HG02852 (cell line): ENCODE measurements at regions not wholly inside any gene's neighbourhood (a gene's known extent, or its start where the extent isn't known, plus 50 kb on each side); places are given as distances from the start of the nearest gene placed in this dataset.
"Not testable (repeated sequence)": the region's sequence is repeated elsewhere in the genome, so short reads cannot be mapped to it uniquely, and the experiment has no call there.

Experiments
- ATAC-seq: cut with Tn5 transposase; IDR thresholded peaks from one replicate; pipeline ENCODE4 v1.9.1; 2021; ENCODE audit warnings: mild to moderate bottlenecking, moderate library complexity; ENCODE audit not compliant: unreplicated experiment

- ATAC-seq, result no peak
Measured at GRCh38 chr3:166554023-166554422, 716.8 kb upstream of the BCHE start.

- no peak for ATAC-seq
Measured at GRCh38 chr3:166533740-166534139, 696.5 kb upstream of the BCHE start.

- ATAC-seq, result no peak
Measured at GRCh38 chr3:166531730-166532129, 694.5 kb upstream of the BCHE start.

- ATAC-seq, result no peak
Measured at GRCh38 chr3:166527325-166527724, 690.1 kb upstream of the BCHE start.

- no peak for ATAC-seq
Measured at GRCh38 chr3:166526881-166527280, 689.7 kb upstream of the BCHE start.

- no peak for ATAC-seq
Measured at GRCh38 chr3:166522017-166522416, 684.8 kb upstream of the BCHE start.

GRCh38 chr3:166519443-166519842 lies 682.2 kb upstream of the BCHE start:
- ATAC-seq, result no peak

GRCh38 chr3:166518040-166518439 lies 680.8 kb upstream of the BCHE start:
- ATAC-seq, result no peak

DNA sequence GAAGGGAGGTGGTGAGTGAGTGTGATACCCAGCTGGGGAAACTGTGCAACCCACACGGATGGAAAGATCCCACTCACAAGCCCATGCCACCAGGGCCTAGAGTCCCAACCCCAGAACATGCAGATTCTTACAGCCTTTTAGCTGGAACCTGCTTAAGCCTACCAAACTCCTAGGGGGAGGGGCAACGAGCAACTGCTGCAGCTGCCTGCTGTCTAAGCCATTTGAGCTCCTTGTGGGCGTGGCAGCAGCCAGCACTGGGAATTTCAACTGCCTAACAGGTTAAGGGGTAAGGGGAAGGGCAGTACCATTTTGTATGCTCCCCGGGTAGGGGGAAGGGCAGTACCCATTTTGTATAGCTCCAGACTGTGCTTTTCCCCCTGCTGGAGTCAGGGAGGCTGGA lies 673.2 kb upstream of the BCHE start:
- ATAC-seq, result no peak

- not testable (repeated sequence) for ATAC-seq
Measured at GRCh38 chr3:166500420-166500819, 663.2 kb upstream of the BCHE start.

DNA sequence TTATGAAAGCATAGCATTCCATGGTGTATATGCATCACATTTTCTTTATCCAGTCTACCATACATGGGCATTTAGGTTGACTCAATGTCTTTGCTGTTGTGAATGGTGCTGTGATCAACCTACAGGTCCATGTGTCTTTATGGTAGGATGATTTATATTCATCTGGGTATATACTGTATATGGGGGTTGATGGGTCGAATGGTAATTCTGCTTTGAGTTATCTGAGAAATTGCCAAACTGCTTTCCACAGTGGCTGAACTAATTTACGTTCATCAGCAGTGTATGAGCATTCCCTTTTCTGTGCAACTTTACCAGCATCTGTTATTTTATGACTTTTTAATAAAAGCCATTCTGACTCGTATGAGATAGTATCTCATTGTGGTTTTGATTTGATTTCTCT lies 662.4 kb upstream of the BCHE start:
- ATAC-seq, result no peak

GRCh38 chr3:166498446-166498845 lies 661.2 kb upstream of the BCHE start:
- no peak for ATAC-seq

DNA sequence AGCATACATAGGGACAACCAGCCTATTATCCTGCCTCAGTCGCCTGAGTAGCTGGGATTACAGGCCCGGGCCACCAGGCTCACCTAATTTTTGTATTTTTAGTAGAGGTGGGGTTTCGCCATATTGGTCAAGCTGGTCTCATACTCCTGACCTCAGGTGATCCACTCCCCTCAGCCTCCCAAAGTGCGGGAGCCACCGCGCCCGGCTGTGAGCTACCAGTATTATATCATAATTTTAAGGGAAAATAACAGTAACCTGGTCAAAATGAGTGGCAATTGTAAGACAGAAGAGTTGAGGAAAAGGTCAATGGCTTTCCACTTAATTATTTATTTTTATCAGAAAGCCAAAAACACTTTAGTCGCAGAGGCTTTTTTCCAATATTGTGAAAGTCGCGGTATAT lies 652.6 kb upstream of the BCHE start:
- no peak for ATAC-seq

DNA sequence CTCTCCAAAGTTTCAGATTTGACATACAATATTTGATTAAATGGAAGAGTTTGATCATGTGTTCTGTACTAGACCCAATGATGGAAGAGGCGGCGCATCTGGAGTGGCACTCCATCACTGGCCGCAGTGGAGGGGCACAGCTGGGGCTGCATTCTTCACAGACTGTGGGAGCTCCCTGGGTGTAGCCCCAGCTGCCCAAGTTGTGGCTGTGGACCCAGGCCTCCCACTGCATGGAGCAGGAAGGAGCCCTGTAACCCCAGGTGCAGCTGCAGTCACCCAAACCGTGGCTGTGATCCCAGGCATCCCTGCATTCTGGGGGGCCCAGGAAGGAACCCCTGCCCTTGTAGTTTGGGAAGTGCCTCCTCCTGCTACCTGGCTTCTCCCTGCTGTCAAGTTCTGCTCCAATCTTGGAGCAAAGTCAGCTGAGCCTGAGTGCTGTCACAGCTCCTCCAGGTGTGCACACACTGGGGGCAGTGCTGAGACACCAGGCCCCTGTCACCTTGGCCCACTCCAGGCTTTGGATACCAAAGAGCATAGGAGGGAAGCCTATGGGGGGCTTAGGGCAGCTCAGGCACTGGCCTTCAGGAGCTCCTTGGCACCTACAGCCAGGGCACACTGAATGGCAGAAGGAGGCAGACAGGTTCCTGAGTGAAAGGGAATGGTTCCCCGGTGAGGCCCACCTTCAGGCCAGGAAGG lies 651.9 kb upstream of the BCHE start:
- ATAC-seq, result no peak

- no peak for ATAC-seq
Measured at GRCh38 chr3:166484470-166484869, 647.2 kb upstream of the BCHE start.

DNA sequence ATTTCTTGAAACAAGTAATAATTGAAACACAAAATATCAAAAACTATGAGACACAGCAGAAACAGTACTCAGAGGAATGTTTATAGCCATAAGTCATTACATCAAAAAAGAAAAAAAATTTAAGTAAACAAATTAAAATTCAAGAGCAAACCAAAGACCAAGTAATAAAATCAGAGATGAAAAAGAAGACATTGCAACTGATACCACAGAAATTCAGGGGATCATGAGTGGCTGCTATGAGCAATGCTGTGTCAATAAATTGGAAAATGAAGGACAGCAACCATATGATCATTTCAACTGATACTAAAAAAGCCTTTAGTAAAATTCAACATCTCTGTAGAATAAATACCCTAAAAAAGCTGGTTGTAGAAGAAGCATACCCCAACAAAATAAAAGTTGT lies 644.1 kb upstream of the BCHE start:
- no peak for ATAC-seq

DNA sequence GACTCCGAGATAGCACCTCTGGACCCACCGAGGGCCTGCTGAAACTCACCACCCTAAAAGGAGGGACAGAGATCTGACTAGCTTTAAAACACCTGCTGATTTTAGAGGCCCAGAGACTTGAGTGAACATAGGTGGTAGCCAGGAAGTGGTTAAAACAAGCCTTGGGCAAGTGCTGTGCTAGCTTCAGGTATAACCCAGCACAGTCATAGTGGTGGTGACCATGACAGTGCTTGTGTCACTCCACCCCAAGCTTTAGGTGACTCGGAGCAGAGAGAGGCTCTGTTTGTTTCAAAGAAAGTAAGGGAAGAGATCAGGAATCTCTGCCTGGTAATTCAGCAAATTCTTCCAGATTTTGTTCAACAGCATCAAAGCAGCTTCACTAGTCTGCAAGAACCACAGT lies 641.1 kb upstream of the BCHE start:
- ATAC-seq, result no peak

- no peak for ATAC-seq
Measured at GRCh38 chr3:166473501-166473900, 636.3 kb upstream of the BCHE start.

GRCh38 chr3:166472015-166472414 lies 634.8 kb upstream of the BCHE start:
- ATAC-seq, result no peak

DNA sequence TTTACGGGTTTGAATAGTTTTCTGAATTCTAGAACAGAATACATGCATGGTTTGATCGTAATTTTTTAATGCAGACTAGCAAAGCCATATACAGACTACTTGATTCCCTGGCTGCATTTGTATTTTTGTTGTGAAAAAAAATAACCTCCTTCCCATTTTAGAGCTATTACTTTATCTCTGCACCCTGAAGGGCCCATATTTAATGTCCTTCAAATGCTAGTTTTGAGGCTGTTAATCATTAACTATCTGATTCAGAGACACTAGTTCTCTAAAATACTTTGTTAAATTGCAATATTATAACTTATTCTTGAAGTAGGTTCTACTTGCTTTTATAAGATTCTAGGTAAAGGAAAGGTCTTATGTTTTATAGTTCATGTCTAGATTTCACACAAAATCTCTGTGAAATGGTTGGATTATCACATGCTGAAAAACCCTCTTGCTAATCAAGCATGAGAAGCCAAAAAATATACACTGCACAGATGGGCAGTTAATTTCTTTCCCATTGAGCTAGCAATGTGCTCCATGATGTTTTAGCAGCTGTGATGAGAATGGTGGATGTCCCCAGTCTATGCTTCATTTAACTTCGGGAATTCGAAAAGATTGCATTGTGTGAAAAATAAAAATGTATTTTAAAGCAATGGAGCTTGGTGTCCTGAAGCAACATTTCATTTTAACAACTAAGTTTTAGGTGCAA lies 634.0 kb upstream of the BCHE start:
- ATAC-seq, result no peak

- no peak for ATAC-seq
Measured at GRCh38 chr3:166462891-166463470, 625.8 kb upstream of the BCHE start.

- ATAC-seq, result no peak
Measured at GRCh38 chr3:166461626-166462025, 624.4 kb upstream of the BCHE start.
